K562 (cell line): ENCODE measurements at regions not wholly inside any gene's neighbourhood (a gene's known extent, or its start where the extent isn't known, plus 50 kb on each side); places are given as distances from the start of the nearest gene placed in this dataset.

Experiments
- ATAC-seq: fragments of 200-7000 bp; cut with Tn5 transposase; 3 replicates; pipeline ENCODE4 v1.9.1; 2020; ENCODE audit warnings: moderate library complexity
- BruUV-seq: library from RNA; stranded (reverse); fragments of 400-500 nt; replicated peaks from 2 replicates; lab custom pipeline; 2021; lab: Mats Ljungman, UMichigan
- CTCF ChIA-PET: fragments of 300-600 bp; formaldehyde crosslinking; extraction: SDS; loops from one replicate; lab custom pipeline; 2021; ENCODE audit warnings: low intra/inter-chr PET ratio; lab: Yijun Ruan, JAX
- POLR2A ChIA-PET: fragments of 300-600, 350-650 bp; sonication (Branson Sonifier 250); formaldehyde crosslinking; extraction: SDS; loops from one replicate; lab custom pipeline; 2021; ENCODE audit warnings: antibody characterized with exemption, inconsistent platforms; lab: Yijun Ruan, JAX
- DNase-seq, 4 experiments: peaks; one replicate each; pipeline versions ENCODE4 v3.0.0 to v3.0.0-alpha.2; 2011 to 2018; ENCODE audit warnings: low spot score in 3 of 4, mixed read lengths in 3 of 4; ENCODE audit errors: extremely low read depth in 1 of 4
- FAIRE-seq: peaks from 2 replicates; lab custom pipeline; 2011; peaks lifted over from hg19 to GRCh38; lab: Jason Lieb, UNC
- H2AFZ ChIP-seq: 2 replicates; pipeline ENCODE4 v1.6.0; 2011; ENCODE audit warnings: low read depth, low read length, control low read depth, inconsistent platforms
- H3K27ac ChIP-seq: fragments of 200-600 bp; 3 replicates; pipeline ENCODE4 v1.8.0; 2011; ENCODE audit warnings: low read depth, mild to moderate bottlenecking, control low read depth, inconsistent platforms, low read length, moderate library complexity, mixed read lengths; ENCODE audit errors: extremely low read depth
- H3K27me3 ChIP-seq, 2 experiments: fragments of 300-600 bp in 1 of 2; 2 replicates in 1 of 2; 3 replicates in 1 of 2; pipeline versions ENCODE4 v1.6.0 to v1.8.0; 2011; ENCODE audit warnings: inconsistent platforms in 2 of 2, low read length in 2 of 2, mild to moderate bottlenecking in 1 of 2, mixed read lengths in 1 of 2, moderate library complexity in 1 of 2; ENCODE audit not compliant: control insufficient read depth in 2 of 2, insufficient read depth in 2 of 2
- H3K36me3 ChIP-seq: fragments of 300-600 bp; 3 replicates; pipeline ENCODE4 v1.8.0; 2011; ENCODE audit warnings: mild to moderate bottlenecking, low read length, inconsistent platforms; ENCODE audit not compliant: control insufficient read depth, insufficient read depth
- H3K4me1 ChIP-seq, 2 experiments: fragments of 200-600 bp in 1 of 2; replicated peaks in 1 of 2; 2 replicates in 1 of 2; 3 replicates in 1 of 2; pipeline versions ENCODE4 v1.5.1 to v1.8.0; 2011; ENCODE audit warnings: inconsistent platforms in 2 of 2, low read length in 2 of 2, mild to moderate bottlenecking in 1 of 2, mixed read lengths in 1 of 2, moderate library complexity in 1 of 2; ENCODE audit not compliant: control insufficient read depth in 2 of 2, insufficient read depth in 2 of 2
- H3K4me2 ChIP-seq: 2 replicates; pipeline ENCODE4 v1.6.1; 2011; ENCODE audit warnings: low read length, control low read depth, inconsistent platforms, mixed read lengths; ENCODE audit not compliant: insufficient read depth
- H3K4me3 ChIP-seq: fragments of 200-600 bp; sonication (generic), shearing (Covaris generic); 2 replicates; pipeline ENCODE4 v1.5.1; 2016; ENCODE audit warnings: control low read depth, inconsistent platforms
- H3K79me2 ChIP-seq: fragments of 200-600 bp; 3 replicates; pipeline ENCODE4 v1.8.0; 2011; ENCODE audit warnings: low read length, inconsistent platforms; ENCODE audit not compliant: control insufficient read depth, insufficient read depth
- H3K9ac ChIP-seq, 2 experiments: 2 replicates each; pipeline versions ENCODE4 v1.6.0 to v1.6.1; 2011; ENCODE audit warnings: low read depth in 2 of 2, low read length in 2 of 2, control low read depth in 1 of 2, inconsistent platforms in 1 of 2, mild to moderate bottlenecking in 1 of 2, mixed read lengths in 1 of 2; ENCODE audit not compliant: insufficient read depth in 1 of 2
- H3K9me1 ChIP-seq: one replicate; pipeline ENCODE4 v1.6.0; 2011; ENCODE audit warnings: inconsistent platforms, mild to moderate bottlenecking, low read length, moderate library complexity; ENCODE audit not compliant: control insufficient read depth, insufficient read depth
- H3K9me3 ChIP-seq: replicated peaks from 2 replicates; pipeline ENCODE4 v1.5.1; 2011; ENCODE audit warnings: low read depth, low read length, inconsistent platforms; ENCODE audit not compliant: control insufficient read depth, insufficient read depth
- H4K20me1 ChIP-seq: replicated peaks from 2 replicates; pipeline ENCODE4 v1.6.1; 2011; ENCODE audit warnings: low read length, inconsistent platforms, mixed read lengths; ENCODE audit not compliant: control insufficient read depth, insufficient read depth
- ADNP ChIP-seq: fragments of 200-800 bp; sonication (Bioruptor generic); IDR thresholded peaks from 2 replicates; pipeline ENCODE4 v1.6.1; 2016; ENCODE audit warnings: missing genetic modification characterization, missing compliant biosample characterization
- ARNT ChIP-seq, 2 experiments: fragments of 450-650 bp; IDR thresholded peaks; 2 replicates each; pipeline ENCODE4 v1.6.1; 2016; ENCODE audit warnings: mild to moderate bottlenecking in 1 of 2
- CREBBP ChIP-seq: IDR thresholded peaks from one replicate; pipeline ENCODE4 v1.6.1; 2012; ENCODE audit warnings: low read depth, mild to moderate bottlenecking, control low read depth, inconsistent platforms, low read length
- HOXB6 ChIP-seq: fragments of 250-450 bp; sonication (Bioruptor Pico); IDR thresholded peaks from 2 replicates; pipeline ENCODE4 v1.5.1; 2022; ENCODE audit warnings: mild to moderate bottlenecking, borderline replicate concordance
- L3MBTL2 ChIP-seq: fragments of 450-650 bp; IDR thresholded peaks from 2 replicates; pipeline ENCODE4 v1.6.1; 2016; ENCODE audit warnings: mild to moderate bottlenecking, moderate library complexity
- NCOA6 ChIP-seq: fragments of 450-650 bp; IDR thresholded peaks from 2 replicates; pipeline ENCODE4 v1.6.1; 2017; ENCODE audit warnings: mild to moderate bottlenecking
- SOX6 ChIP-seq: fragments of 450-650 bp; IDR thresholded peaks from 2 replicates; pipeline ENCODE4 v1.6.1; 2014; ENCODE audit warnings: mild to moderate bottlenecking
- SRF ChIP-seq, 2 experiments: fragments of 250-450, 450-650 bp in 1 of 2; sonication (Bioruptor Pico) in 1 of 2; sonication (generic) in 1 of 2; formaldehyde crosslinking; IDR thresholded peaks; 2 replicates each; pipeline versions ENCODE4 v1.5.0 to v1.5.1; 2020 to 2022; ENCODE audit warnings: mild to moderate bottlenecking in 1 of 2, missing genetic modification reagents in 1 of 2
- TFAM ChIP-seq: fragments of 250-450 bp; sonication (Bioruptor Pico); conservative IDR thresholded peaks from 2 replicates; pipeline ENCODE4 v1.5.0; 2021; ENCODE audit warnings: mild to moderate bottlenecking, moderate library complexity
- YY1 ChIP-seq, 3 experiments: IDR thresholded peaks; 2 replicates each; pipeline ENCODE4 v1.6.1; 2011; ENCODE audit warnings: low read length in 2 of 3, mild to moderate bottlenecking in 2 of 3, moderate library complexity in 2 of 3, borderline replicate concordance in 1 of 3, control low read depth in 1 of 3, low read depth in 1 of 3; ENCODE audit not compliant: insufficient read depth in 3 of 3, insufficient replicate concordance in 2 of 3, control insufficient read depth in 1 of 3, insufficient read length in 1 of 3; ENCODE audit errors: extremely low read depth in 1 of 3
- ZNF140 ChIP-seq: fragments of 250-450 bp; sonication (Bioruptor Pico); IDR thresholded peaks from 2 replicates; pipeline ENCODE4 v1.8.0; 2021; ENCODE audit warnings: moderate library complexity, mild to moderate bottlenecking, inconsistent platforms
- ZNF143 ChIP-seq: sonication (generic); formaldehyde crosslinking; IDR thresholded peaks from 2 replicates; pipeline ENCODE4 v1.9.0; 2022; ENCODE audit warnings: mild to moderate bottlenecking, missing genetic modification reagents
- ZNF75A ChIP-seq: fragments of 450-650 bp; formaldehyde crosslinking; IDR thresholded peaks from 2 replicates; pipeline ENCODE4 v1.4.0; 2020; ENCODE audit warnings: mild to moderate bottlenecking
- WGBS: fragments of 100-300 bp; shearing (Covaris generic); methylation state at CpG from one replicate; pipeline ENCODE4 v1.1.6; 2016; ENCODE audit warnings: low coverage, mixed read lengths; ENCODE audit not compliant: insufficient coverage; ENCODE audit errors: missing lambda C conversion rate; 5-methylcytosine and 5-hydroxymethylcytosine counted together
- in situ Hi-C: fragments of 300-500 bp; cut with MboI; formaldehyde crosslinking; loops from 4 replicates; pipeline ENCODE4 v1.15.0; 2018; ENCODE audit warnings: inconsistent platforms, mixed read lengths
- intact Hi-C: fragments of 100-400 bp; cut with micrococcal nuclease; formaldehyde crosslinking; loops from 2 replicates; pipeline ENCODE4 v1.14.2; 2022
- TF ChIP-seq, protein P1 (sequence below): fragments of 450-650 bp; IDR thresholded peaks from 2 replicates; pipeline ENCODE4 v1.7.1; 2018; ENCODE audit warnings: mild to moderate bottlenecking, low read depth; ENCODE audit not compliant: partially characterized antibody
- TF ChIP-seq, protein P2 (sequence below): fragments of 450-650 bp; IDR thresholded peaks from 2 replicates; pipeline ENCODE4 v1.7.0; 2016; ENCODE audit warnings: borderline replicate concordance

DNA sequence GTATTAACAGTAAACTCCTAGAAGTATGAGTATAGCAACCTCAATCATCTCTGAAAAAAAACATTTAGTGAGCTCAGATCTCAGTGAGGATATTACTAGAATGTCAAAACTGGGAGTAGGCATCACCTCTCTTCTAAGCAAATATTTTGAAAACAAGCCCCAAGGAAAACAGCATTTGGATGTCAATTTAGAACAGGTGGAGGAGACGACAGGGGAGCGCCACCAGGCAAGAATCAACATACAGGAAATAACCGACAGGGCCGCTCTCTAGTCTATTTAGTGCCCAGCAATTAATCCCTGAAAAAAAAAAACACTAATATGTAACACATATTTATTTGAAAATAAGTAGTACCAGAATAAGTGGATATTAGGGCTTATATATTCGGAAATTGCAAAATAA, 940.3 kb upstream of the ADGRL3 start:
- Histone ChIP-seq H3K9ac (no peak overlapping the region), H3K27ac (no peak overlapping the region), H3K4me2 (no peak overlapping the region), H3K9me1 (no peaks in the 10 kb centered on the region), H4K20me1 (no peaks in the 10 kb centered on the region), H3K36me3 (no peaks in the 10 kb centered on the region), H3K4me3 (no peak overlapping the region), H3K4me1 (no peaks in the 10 kb centered on the region), H3K27me3 (no peaks in the 10 kb centered on the region), H3K9me3 (no peaks in the 10 kb centered on the region), H2AFZ (no peak overlapping the region), H3K79me2 (no peaks in the 10 kb centered on the region)
- POLR2A ChIA-PET = no interaction called here
- intact Hi-C loops = no loop called here
- DNase-seq (no peak), FAIRE-seq (no peak), ATAC-seq (no peak)
- no TSS peak for BruUV-seq
- CTCF ChIA-PET = no interaction called here
- TF ChIP-seq CREBBP = no peak
- TF ChIP-seq, protein P1, sequence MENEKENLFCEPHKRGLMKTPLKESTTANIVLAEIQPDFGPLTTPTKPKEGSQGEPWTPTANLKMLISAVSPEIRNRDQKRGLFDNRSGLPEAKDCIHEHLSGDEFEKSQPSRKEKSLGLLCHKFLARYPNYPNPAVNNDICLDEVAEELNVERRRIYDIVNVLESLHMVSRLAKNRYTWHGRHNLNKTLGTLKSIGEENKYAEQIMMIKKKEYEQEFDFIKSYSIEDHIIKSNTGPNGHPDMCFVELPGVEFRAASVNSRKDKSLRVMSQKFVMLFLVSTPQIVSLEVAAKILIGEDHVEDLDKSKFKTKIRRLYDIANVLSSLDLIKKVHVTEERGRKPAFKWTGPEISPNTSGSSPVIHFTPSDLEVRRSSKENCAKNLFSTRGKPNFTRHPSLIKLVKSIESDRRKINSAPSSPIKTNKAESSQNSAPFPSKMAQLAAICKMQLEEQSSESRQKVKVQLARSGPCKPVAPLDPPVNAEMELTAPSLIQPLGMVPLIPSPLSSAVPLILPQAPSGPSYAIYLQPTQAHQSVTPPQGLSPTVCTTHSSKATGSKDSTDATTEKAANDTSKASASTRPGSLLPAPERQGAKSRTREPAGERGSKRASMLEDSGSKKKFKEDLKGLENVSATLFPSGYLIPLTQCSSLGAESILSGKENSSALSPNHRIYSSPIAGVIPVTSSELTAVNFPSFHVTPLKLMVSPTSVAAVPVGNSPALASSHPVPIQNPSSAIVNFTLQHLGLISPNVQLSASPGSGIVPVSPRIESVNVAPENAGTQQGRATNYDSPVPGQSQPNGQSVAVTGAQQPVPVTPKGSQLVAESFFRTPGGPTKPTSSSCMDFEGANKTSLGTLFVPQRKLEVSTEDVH = no peak
- TF ChIP-seq NCOA6 = no peak
- TF ChIP-seq ARNT (IDR thresholded peaks at IDR 0.05) = no peak
- TF ChIP-seq ZNF75A (CRISPR knock-in tag) = no peak
- TF ChIP-seq ADNP (tag) = no peak
- no peak for TF ChIP-seq L3MBTL2
- no peak for TF ChIP-seq SRF (CRISPR knock-in tag; IDR thresholded peaks at IDR 0.05)
- TF ChIP-seq YY1 (IDR thresholded peaks at IDR 0.05; ENCODE audit: borderline replicate concordance in 1 of 3, control insufficient read depth in 1 of 3, extremely low read depth in 1 of 3, insufficient read depth in 3 of 3, insufficient read length in 1 of 3, insufficient replicate concordance in 2 of 3, low read depth in 1 of 3, low read length in 2 of 3) = no peak
- TF ChIP-seq ZNF143 = no peak
- no peak for TF ChIP-seq SOX6
- TF ChIP-seq TFAM = no peak
- TF ChIP-seq HOXB6 (CRISPR knock-in tag) = no peak
- TF ChIP-seq, protein P2, sequence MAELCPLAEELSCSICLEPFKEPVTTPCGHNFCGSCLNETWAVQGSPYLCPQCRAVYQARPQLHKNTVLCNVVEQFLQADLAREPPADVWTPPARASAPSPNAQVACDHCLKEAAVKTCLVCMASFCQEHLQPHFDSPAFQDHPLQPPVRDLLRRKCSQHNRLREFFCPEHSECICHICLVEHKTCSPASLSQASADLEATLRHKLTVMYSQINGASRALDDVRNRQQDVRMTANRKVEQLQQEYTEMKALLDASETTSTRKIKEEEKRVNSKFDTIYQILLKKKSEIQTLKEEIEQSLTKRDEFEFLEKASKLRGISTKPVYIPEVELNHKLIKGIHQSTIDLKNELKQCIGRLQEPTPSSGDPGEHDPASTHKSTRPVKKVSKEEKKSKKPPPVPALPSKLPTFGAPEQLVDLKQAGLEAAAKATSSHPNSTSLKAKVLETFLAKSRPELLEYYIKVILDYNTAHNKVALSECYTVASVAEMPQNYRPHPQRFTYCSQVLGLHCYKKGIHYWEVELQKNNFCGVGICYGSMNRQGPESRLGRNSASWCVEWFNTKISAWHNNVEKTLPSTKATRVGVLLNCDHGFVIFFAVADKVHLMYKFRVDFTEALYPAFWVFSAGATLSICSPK = no peak
- no peak for TF ChIP-seq ZNF140 (CRISPR knock-in tag)
- 0% methylated on average over 5 of the region's 5 CpGs for WGBS
- in situ Hi-C loops = no loop called here
